ENCODE measurements at regions not wholly inside any gene's neighbourhood (a gene's known extent, or its start where the extent isn't known, plus 50 kb on each side); places are given as distances from the start of the nearest gene placed in this dataset.

GRCh38 chr2:66661253-66662173 lies 226.6 kb downstream of the MEIS1 start:
- no peak overlapping the region for H3K4me3 ChIP-seq (ENCODE audit: low read depth, low read length)
- no peak for DNase-seq (ENCODE audit: low read depth)
- no peak for TF ChIP-seq CTCF (conservative IDR thresholded peaks at IDR 0.05; ENCODE audit: low read depth, low read length)

GRCh38 chr2:66665124-66665984 lies 230.4 kb downstream of the MEIS1 start:
- DNase-seq (ENCODE audit: low read depth), result no peak
- TF ChIP-seq CTCF (conservative IDR thresholded peaks at IDR 0.05; ENCODE audit: low read depth, low read length), result no peak
- no peak overlapping the region for H3K4me3 ChIP-seq (ENCODE audit: low read depth, low read length)

- no peak overlapping the region for H3K4me3 ChIP-seq (ENCODE audit: low read depth, low read length)
- no peak for DNase-seq (ENCODE audit: low read depth)
- no peak for TF ChIP-seq CTCF (conservative IDR thresholded peaks at IDR 0.05; ENCODE audit: low read depth, low read length)
These were observed 232.4 kb downstream of the MEIS1 start for GRCh38 chr2:66667301-66667700.

GRCh38 chr2:66673286-66673685 lies 238.4 kb downstream of the MEIS1 start:
- TF ChIP-seq CTCF (conservative IDR thresholded peaks at IDR 0.05; ENCODE audit: low read depth, low read length), result no peak
- no peak for DNase-seq (ENCODE audit: low read depth)
- H3K4me3 ChIP-seq (ENCODE audit: low read depth, low read length), result no peak overlapping the region

- H3K4me3 ChIP-seq (ENCODE audit: low read depth, low read length), result no peak overlapping the region
- TF ChIP-seq CTCF (conservative IDR thresholded peaks at IDR 0.05; ENCODE audit: low read depth, low read length), result no peak
- DNase-seq (ENCODE audit: low read depth), result no peak
These were observed 239.2 kb downstream of the MEIS1 start for GRCh38 chr2:66674087-66674486.

- no peak overlapping the region for H3K4me3 ChIP-seq (ENCODE audit: low read depth, low read length)
- TF ChIP-seq CTCF (conservative IDR thresholded peaks at IDR 0.05; ENCODE audit: low read depth, low read length), result no peak
- no peak for DNase-seq (ENCODE audit: low read depth)
These were observed 240.7 kb downstream of the MEIS1 start for GRCh38 chr2:66675591-66675990.
